K562 (cell line): ENCODE measurements at regions not wholly inside any gene's neighbourhood (a gene's known extent, or its start where the extent isn't known, plus 50 kb on each side); places are given as distances from the start of the nearest gene placed in this dataset.

Experiments used
- ATAC-seq: fragments of 200-7000 bp; cut with Tn5 transposase; 3 replicates; pipeline ENCODE4 v1.9.1; 2020; ENCODE audit warnings: moderate library complexity
- BruUV-seq: library from RNA; stranded (reverse); fragments of 400-500 nt; replicated peaks from 2 replicates; lab custom pipeline; 2021; lab: Mats Ljungman, UMichigan
- CTCF ChIA-PET: fragments of 300-600 bp; formaldehyde crosslinking; extraction: SDS; loops from one replicate; lab custom pipeline; 2021; ENCODE audit warnings: low intra/inter-chr PET ratio; lab: Yijun Ruan, JAX
- POLR2A ChIA-PET: fragments of 300-600, 350-650 bp; sonication (Branson Sonifier 250); formaldehyde crosslinking; extraction: SDS; loops from one replicate; lab custom pipeline; 2021; ENCODE audit warnings: antibody characterized with exemption, inconsistent platforms; lab: Yijun Ruan, JAX
- DNase-seq, 4 experiments: peaks; one replicate each; pipeline versions ENCODE4 v3.0.0 to v3.0.0-alpha.2; 2011 to 2018; ENCODE audit warnings: low spot score in 3 of 4, mixed read lengths in 3 of 4; ENCODE audit errors: extremely low read depth in 1 of 4
- FAIRE-seq: peaks from 2 replicates; lab custom pipeline; 2011; peaks lifted over from hg19 to GRCh38; lab: Jason Lieb, UNC
- H2AFZ ChIP-seq: 2 replicates; pipeline ENCODE4 v1.6.0; 2011; ENCODE audit warnings: low read depth, low read length, control low read depth, inconsistent platforms
- H3K27ac ChIP-seq: fragments of 200-600 bp; 3 replicates; pipeline ENCODE4 v1.8.0; 2011; ENCODE audit warnings: low read depth, mild to moderate bottlenecking, control low read depth, inconsistent platforms, low read length, moderate library complexity, mixed read lengths; ENCODE audit errors: extremely low read depth
- H3K27me3 ChIP-seq, 2 experiments: fragments of 300-600 bp in 1 of 2; 2 replicates in 1 of 2; 3 replicates in 1 of 2; pipeline versions ENCODE4 v1.6.0 to v1.8.0; 2011; ENCODE audit warnings: inconsistent platforms in 2 of 2, low read length in 2 of 2, mild to moderate bottlenecking in 1 of 2, mixed read lengths in 1 of 2, moderate library complexity in 1 of 2; ENCODE audit not compliant: control insufficient read depth in 2 of 2, insufficient read depth in 2 of 2
- H3K36me3 ChIP-seq: fragments of 300-600 bp; 3 replicates; pipeline ENCODE4 v1.8.0; 2011; ENCODE audit warnings: mild to moderate bottlenecking, low read length, inconsistent platforms; ENCODE audit not compliant: control insufficient read depth, insufficient read depth
- H3K4me1 ChIP-seq, 2 experiments: fragments of 200-600 bp in 1 of 2; replicated peaks in 1 of 2; 2 replicates in 1 of 2; 3 replicates in 1 of 2; pipeline versions ENCODE4 v1.5.1 to v1.8.0; 2011; ENCODE audit warnings: inconsistent platforms in 2 of 2, low read length in 2 of 2, mild to moderate bottlenecking in 1 of 2, mixed read lengths in 1 of 2, moderate library complexity in 1 of 2; ENCODE audit not compliant: control insufficient read depth in 2 of 2, insufficient read depth in 2 of 2
- H3K4me2 ChIP-seq: 2 replicates; pipeline ENCODE4 v1.6.1; 2011; ENCODE audit warnings: low read length, control low read depth, inconsistent platforms, mixed read lengths; ENCODE audit not compliant: insufficient read depth
- H3K4me3 ChIP-seq: fragments of 200-600 bp; sonication (generic), shearing (Covaris generic); 2 replicates; pipeline ENCODE4 v1.5.1; 2016; ENCODE audit warnings: control low read depth, inconsistent platforms
- H3K79me2 ChIP-seq: fragments of 200-600 bp; 3 replicates; pipeline ENCODE4 v1.8.0; 2011; ENCODE audit warnings: low read length, inconsistent platforms; ENCODE audit not compliant: control insufficient read depth, insufficient read depth
- H3K9ac ChIP-seq, 2 experiments: 2 replicates each; pipeline versions ENCODE4 v1.6.0 to v1.6.1; 2011; ENCODE audit warnings: low read depth in 2 of 2, low read length in 2 of 2, control low read depth in 1 of 2, inconsistent platforms in 1 of 2, mild to moderate bottlenecking in 1 of 2, mixed read lengths in 1 of 2; ENCODE audit not compliant: insufficient read depth in 1 of 2
- H3K9me1 ChIP-seq: one replicate; pipeline ENCODE4 v1.6.0; 2011; ENCODE audit warnings: inconsistent platforms, mild to moderate bottlenecking, low read length, moderate library complexity; ENCODE audit not compliant: control insufficient read depth, insufficient read depth
- H3K9me3 ChIP-seq: replicated peaks from 2 replicates; pipeline ENCODE4 v1.5.1; 2011; ENCODE audit warnings: low read depth, low read length, inconsistent platforms; ENCODE audit not compliant: control insufficient read depth, insufficient read depth
- H4K20me1 ChIP-seq: replicated peaks from 2 replicates; pipeline ENCODE4 v1.6.1; 2011; ENCODE audit warnings: low read length, inconsistent platforms, mixed read lengths; ENCODE audit not compliant: control insufficient read depth, insufficient read depth
- ADNP ChIP-seq: fragments of 200-800 bp; sonication (Bioruptor generic); IDR thresholded peaks from 2 replicates; pipeline ENCODE4 v1.6.1; 2016; ENCODE audit warnings: missing genetic modification characterization, missing compliant biosample characterization
- ARID1B ChIP-seq: fragments of 450-650 bp; IDR thresholded peaks from 2 replicates; pipeline ENCODE4 v1.6.1; 2016; ENCODE audit warnings: antibody characterized with exemption, mild to moderate bottlenecking, inconsistent platforms
- BCOR ChIP-seq: fragments of 450-650 bp; IDR thresholded peaks from 2 replicates; pipeline ENCODE4 v1.6.1; 2016
- CBX3 ChIP-seq, 2 experiments: IDR thresholded peaks; 1 replicate in 1 of 2; 2 replicates in 1 of 2; pipeline ENCODE4 v1.6.1; 2012; ENCODE audit warnings: inconsistent platforms in 2 of 2, low read length in 2 of 2, borderline replicate concordance in 1 of 2, control low read depth in 1 of 2
- CHD4 ChIP-seq: fragments of 200-600 bp; sonication (generic); IDR thresholded peaks from 3 replicates; pipeline ENCODE4 v1.6.1; 2012; ENCODE audit warnings: low read depth, mild to moderate bottlenecking, mixed read lengths, low read length, inconsistent platforms; ENCODE audit not compliant: insufficient read depth, insufficient replicate concordance, poor library complexity, severe bottlenecking
- COPS2 ChIP-seq: fragments of 450-650 bp; conservative IDR thresholded peaks from 2 replicates; pipeline ENCODE4 v1.6.1; 2016; ENCODE audit warnings: mild to moderate bottlenecking, moderate library complexity
- HDAC2 ChIP-seq: fragments of 450-650 bp; IDR thresholded peaks from 2 replicates; pipeline ENCODE4 v1.6.1; 2016; ENCODE audit warnings: mild to moderate bottlenecking
- KDM1A ChIP-seq, 2 experiments: fragments of 450-650 bp; IDR thresholded peaks; 2 replicates each; pipeline ENCODE4 v1.6.1; 2016; ENCODE audit warnings: mild to moderate bottlenecking in 2 of 2
- MECOM ChIP-seq: fragments of 250-450 bp; sonication (Bioruptor Pico); IDR thresholded peaks from 2 replicates; pipeline ENCODE4 v1.8.0; 2022; ENCODE audit warnings: inconsistent platforms
- RB1 ChIP-seq: fragments of 450-650 bp; IDR thresholded peaks from 2 replicates; pipeline ENCODE4 v1.6.1; 2017; ENCODE audit warnings: low read depth, mild to moderate bottlenecking
- RBM25 ChIP-seq: fragments of 200-400 bp; formaldehyde crosslinking; IDR thresholded peaks from 2 replicates; pipeline ENCODE4 v1.6.1; 2018; ENCODE audit warnings: low read length, low read depth, moderate library complexity; ENCODE audit not compliant: severe bottlenecking
- RCOR1 ChIP-seq, 2 experiments: IDR thresholded peaks; 2 replicates each; pipeline ENCODE4 v1.6.1; 2012; ENCODE audit warnings: low read depth in 2 of 2, low read length in 2 of 2, borderline replicate concordance in 1 of 2, improper control_type of control experiment in 1 of 2
- SMARCA5 ChIP-seq: fragments of 450-650 bp; IDR thresholded peaks from 2 replicates; pipeline ENCODE4 v1.6.1; 2016
- TCF3 ChIP-seq: sonication (generic); formaldehyde crosslinking; IDR thresholded peaks from 2 replicates; pipeline ENCODE4 v1.4.0; 2020; ENCODE audit warnings: mild to moderate bottlenecking, missing genetic modification reagents
- TRIM25 ChIP-seq: fragments of 450-650 bp; IDR thresholded peaks from 2 replicates; pipeline ENCODE4 v1.7.0; 2016; ENCODE audit warnings: borderline replicate concordance
- YBX1 ChIP-seq: fragments of 450-650 bp; IDR thresholded peaks from 2 replicates; pipeline ENCODE4 v1.7.1; 2016; ENCODE audit warnings: mild to moderate bottlenecking
- ZBTB43 ChIP-seq: sonication (generic); formaldehyde crosslinking; IDR thresholded peaks from 2 replicates; pipeline ENCODE4 v1.8.0; 2023; ENCODE audit warnings: mild to moderate bottlenecking, missing genetic modification reagents
- ZEB2 ChIP-seq: fragments of 450-650 bp; IDR thresholded peaks from 2 replicates; pipeline ENCODE4 v1.6.1; 2016
- ZFP30 ChIP-seq: fragments of 250-450 bp; sonication (Bioruptor Pico); IDR thresholded peaks from 2 replicates; pipeline ENCODE4 v1.8.0; 2022; ENCODE audit warnings: moderate library complexity, mild to moderate bottlenecking, inconsistent platforms, borderline replicate concordance
- ZFP36 ChIP-seq: fragments of 150-350 bp; IDR thresholded peaks from 2 replicates; pipeline ENCODE4 v1.6.1; 2018; ENCODE audit warnings: low read length, low read depth; ENCODE audit not compliant: partially characterized antibody
- ZFPM2 ChIP-seq: fragments of 250-450 bp; sonication (Bioruptor Pico); IDR thresholded peaks from 2 replicates; pipeline ENCODE4 v1.5.1; 2022; ENCODE audit warnings: mild to moderate bottlenecking
- ZNF311 ChIP-seq: fragments of 250-450 bp; sonication (Bioruptor Pico); IDR thresholded peaks from 2 replicates; pipeline ENCODE4 v1.4.0; 2020; ENCODE audit warnings: mild to moderate bottlenecking, moderate library complexity
- ZNF583 ChIP-seq: fragments of 250-450 bp; sonication (Bioruptor Pico); IDR thresholded peaks from 2 replicates; pipeline ENCODE4 v1.4.0; 2020
- WGBS: fragments of 100-300 bp; shearing (Covaris generic); methylation state at CpG from one replicate; pipeline ENCODE4 v1.1.6; 2016; ENCODE audit warnings: low coverage, mixed read lengths; ENCODE audit not compliant: insufficient coverage; ENCODE audit errors: missing lambda C conversion rate; 5-methylcytosine and 5-hydroxymethylcytosine counted together
- in situ Hi-C: fragments of 300-500 bp; cut with MboI; formaldehyde crosslinking; loops from 4 replicates; pipeline ENCODE4 v1.15.0; 2018; ENCODE audit warnings: inconsistent platforms, mixed read lengths
- intact Hi-C: fragments of 100-400 bp; cut with micrococcal nuclease; formaldehyde crosslinking; loops from 2 replicates; pipeline ENCODE4 v1.14.2; 2022

- intact Hi-C loops = no loop called here
- Histone ChIP-seq H3K27ac (no peak overlapping the region), H3K79me2 (no peaks in the 10 kb centered on the region), H3K9me1 (no peaks in the 10 kb centered on the region), H2AFZ (no peak overlapping the region), H3K9me3 (no peaks in the 10 kb centered on the region), H3K27me3 (peaks cover 16 to 44% of the 10 kb centered on the region in 2 experiments; a peak in 4 of 5 replicates), H3K9ac (no peak overlapping the region), H3K36me3 (no peaks in the 10 kb centered on the region), H3K4me2 (no peak overlapping the region), H4K20me1 (no peaks in the 10 kb centered on the region), H3K4me3 (no peak overlapping the region), H3K4me1 (no peaks in the 10 kb centered on the region; a peak in 2 of 5 replicates)
- DNase-seq = no peak
- WGBS = 9% methylated on average over 6 of the region's 6 CpGs
- ChIA-PET POLR2A (interaction anchor here (0.6 to 1.2 kb wide), 4 partner anchors 9 to 292 kb away, joined by 3 to 5 read pairs (median 3); no protein-coding TSS in a partner anchor), CTCF (interaction anchor here (1.4 kb wide), 1 partner anchor 74 kb away, joined by 5 read pairs; no protein-coding TSS in a partner anchor)
- TF ChIP-seq ZFP30 (no peak), TRIM25 (no peak), KDM1A (IDR thresholded peaks at IDR 0.05) (peak; percentile 36 to 46; a peak in 2 of 4 replicates), ZFPM2 (CRISPR knock-in tag) (no peak), ZNF311 (no peak), ADNP (tag) (peak; percentile 79), YBX1 (no peak), ZNF583 (CRISPR knock-in tag) (no peak), MECOM (CRISPR knock-in tag) (0 out of 2 replicates have a peak, but pooled peaks have one; percentile 21), RB1 (no peak), ARID1B (no peak), BCOR (peak; percentile 96), ZFP36 (peak; percentile 81), TCF3 (CRISPR knock-in tag) (no peak), RBM25 (peak; percentile 92), ZEB2 (no peak), HDAC2 (0 out of 2 replicates have a peak, but pooled peaks have one; percentile 45), SMARCA5 (peak; percentile 78), CBX3 (IDR thresholded peaks at IDR 0.05; ENCODE audit: borderline replicate concordance in 1 of 2, low read length in 2 of 2) (0 out of 3 replicates have a peak, but pooled peaks of 1 of the 2 experiments have one; percentile 21), ZBTB43 (CRISPR knock-in tag) (no peak), RCOR1 (IDR thresholded peaks at IDR 0.05; ENCODE audit: borderline replicate concordance in 1 of 2, low read depth in 2 of 2, low read length in 2 of 2) (peak in 1 of 2 experiments; percentile 35; a peak in 1 of 4 replicates), CHD4 (peak; percentile 94), COPS2 (no peak)
- no TSS peak for BruUV-seq
- in situ Hi-C loops = no loop called here
- peak; percentile 32 for FAIRE-seq
- ATAC-seq = no peak
Measured at GRCh38 chr21:33122507-33122906, 52.6 kb downstream of the OLIG1 start.
